Immature natural killer cell (primary cell): ENCODE measurements at regions not wholly inside any gene's neighbourhood (a gene's known extent, or its start where the extent isn't known, plus 50 kb on each side); places are given as distances from the start of the nearest gene placed in this dataset.

ENCODE experiments used
- DNase-seq, 3 donors: peaks; one replicate each; pipeline ENCODE4 v3.0.0; 2022; ENCODE audit warnings: mixed read lengths in 1 of 3
- H3K27ac Mint-ChIP-seq, 6 donors: one replicate each; pipeline ENCODE4 v1.8.0; 2020; ENCODE audit warnings: mixed read lengths in 6 of 6, mild to moderate bottlenecking in 5 of 6, inconsistent platforms in 4 of 6, moderate library complexity in 3 of 6
- H3K27me3 Mint-ChIP-seq, 3 donors: one replicate each; pipeline ENCODE4 v1.8.0; 2020 to 2021; ENCODE audit warnings: low read depth in 3 of 3, mild to moderate bottlenecking in 3 of 3, mixed read lengths in 3 of 3, moderate library complexity in 3 of 3, inconsistent platforms in 1 of 3
- H3K36me3 Mint-ChIP-seq, 3 donors: one replicate each; pipeline ENCODE4 v1.8.0; 2020; ENCODE audit warnings: mixed read lengths in 3 of 3, inconsistent platforms in 2 of 3, mild to moderate bottlenecking in 2 of 3
- H3K4me1 Mint-ChIP-seq, 2 donors: one replicate each; pipeline ENCODE4 v1.8.0; 2020; ENCODE audit warnings: inconsistent platforms in 2 of 2, mild to moderate bottlenecking in 2 of 2, mixed read lengths in 2 of 2, moderate library complexity in 1 of 2
- H3K4me3 Mint-ChIP-seq, 5 donors: one replicate each; pipeline ENCODE4 v1.8.0; 2020; ENCODE audit warnings: mild to moderate bottlenecking in 5 of 5, mixed read lengths in 5 of 5, inconsistent platforms in 3 of 5, moderate library complexity in 3 of 5
- H3K9me3 Mint-ChIP-seq, 6 donors: one replicate each; pipeline ENCODE4 v1.8.0; 2020; ENCODE audit warnings: mild to moderate bottlenecking in 6 of 6, mixed read lengths in 6 of 6, inconsistent platforms in 4 of 6, moderate library complexity in 3 of 6

- no peak for DNase-seq
- Mint-ChIP-seq H3K9me3 (peaks cover 1 to 42% (median 12%) of the 10 kb centered on the region in 6 donors), H3K36me3 (no peaks in the 10 kb centered on the region), H3K27ac (no peak overlapping the region), H3K4me1 (no peaks in the 10 kb centered on the region), H3K4me3 (no peak overlapping the region), H3K27me3 (no peaks in the 10 kb centered on the region)
Measured at GRCh38 chr10:53315709-53316108, 543.1 kb upstream of the MBL2 start.

GRCh38 chr10:53314876-53315275 is 542.3 kb upstream of the MBL2 start:
- no peak overlapping the region for H3K4me3 Mint-ChIP-seq
- DNase-seq, result no peak
- peaks cover 1 to 40% (median 10%) of the 10 kb centered on the region in 6 donors for H3K9me3 Mint-ChIP-seq
- H3K27ac Mint-ChIP-seq, result no peak overlapping the region
- H3K4me1 Mint-ChIP-seq, result no peaks in the 10 kb centered on the region
- H3K27me3 Mint-ChIP-seq, result no peaks in the 10 kb centered on the region
- no peaks in the 10 kb centered on the region for H3K36me3 Mint-ChIP-seq

- no peaks in the 10 kb centered on the region for H3K4me1 Mint-ChIP-seq
- H3K27me3 Mint-ChIP-seq, result peaks cover 0 to 2% (median 0%) of the 10 kb centered on the region in 3 donors
- no peak overlapping the region for H3K4me3 Mint-ChIP-seq
- peaks cover 5 to 32% (median 17%) of the 10 kb centered on the region in 6 donors for H3K9me3 Mint-ChIP-seq
- H3K36me3 Mint-ChIP-seq, result peaks cover 0 to 1% (median 0%) of the 10 kb centered on the region in 3 donors
- H3K27ac Mint-ChIP-seq, result no peak overlapping the region
- no peak for DNase-seq
Measured at GRCh38 chr10:53298443-53298842, 525.9 kb upstream of the MBL2 start.

- Mint-ChIP-seq H3K4me3 (no peak overlapping the region), H3K9me3 (peaks cover 3 to 41% (median 14%) of the 10 kb centered on the region in 6 donors), H3K27ac (no peak overlapping the region), H3K4me1 (no peaks in the 10 kb centered on the region), H3K27me3 (peaks cover 0 to 2% (median 0%) of the 10 kb centered on the region in 3 donors), H3K36me3 (no peaks in the 10 kb centered on the region)
- DNase-seq, result no peak
Measured at GRCh38 chr10:53284615-53285182, 512.1 kb upstream of the MBL2 start.

- H3K27me3 Mint-ChIP-seq, result peaks cover 0 to 4% (median 4%) of the 10 kb centered on the region in 3 donors
- DNase-seq, result no peak
- H3K4me1 Mint-ChIP-seq, result no peaks in the 10 kb centered on the region
- no peak overlapping the region for H3K4me3 Mint-ChIP-seq
- H3K27ac Mint-ChIP-seq, result no peak overlapping the region
- peaks cover 15 to 76% (median 33%) of the 10 kb centered on the region in 6 donors for H3K9me3 Mint-ChIP-seq
- H3K36me3 Mint-ChIP-seq, result peaks cover 0 to 2% (median 0%) of the 10 kb centered on the region in 3 donors
Measured at GRCh38 chr10:53276797-53277196, 504.2 kb upstream of the MBL2 start.

- Mint-ChIP-seq H3K36me3 (peaks cover 0 to 2% (median 0%) of the 10 kb centered on the region in 3 donors), H3K27me3 (peaks cover 0 to 4% (median 0%) of the 10 kb centered on the region in 3 donors), H3K4me3 (no peak overlapping the region), H3K27ac (no peak overlapping the region), H3K9me3 (peaks cover 10 to 68% (median 37%) of the 10 kb centered on the region in 6 donors), H3K4me1 (no peaks in the 10 kb centered on the region)
- DNase-seq, result no peak
Measured at GRCh38 chr10:53269482-53269881, 496.9 kb upstream of the MBL2 start.

- H3K27ac Mint-ChIP-seq, result no peak overlapping the region
- H3K9me3 Mint-ChIP-seq, result peaks cover 0 to 54% (median 12%) of the 10 kb centered on the region in 6 donors
- no peaks in the 10 kb centered on the region for H3K27me3 Mint-ChIP-seq
- H3K4me1 Mint-ChIP-seq, result no peaks in the 10 kb centered on the region
- H3K36me3 Mint-ChIP-seq, result peaks cover 0 to 4% (median 0%) of the 10 kb centered on the region in 3 donors
- H3K4me3 Mint-ChIP-seq, result no peak overlapping the region
- DNase-seq, result no peak
Measured at GRCh38 chr10:53260213-53260612, 487.6 kb upstream of the MBL2 start.

GRCh38 chr10:53256623-53257022 is 484.0 kb upstream of the MBL2 start:
- peaks cover 0 to 4% (median 0%) of the 10 kb centered on the region in 3 donors for H3K36me3 Mint-ChIP-seq
- no peaks in the 10 kb centered on the region for H3K27me3 Mint-ChIP-seq
- no peaks in the 10 kb centered on the region for H3K4me1 Mint-ChIP-seq
- no peak for DNase-seq
- H3K9me3 Mint-ChIP-seq, result peaks cover 10 to 57% (median 16%) of the 10 kb centered on the region in 6 donors
- H3K4me3 Mint-ChIP-seq, result no peak overlapping the region
- H3K27ac Mint-ChIP-seq, result no peak overlapping the region

- no peak overlapping the region for H3K4me3 Mint-ChIP-seq
- no peaks in the 10 kb centered on the region for H3K4me1 Mint-ChIP-seq
- H3K9me3 Mint-ChIP-seq, result peaks cover 10 to 49% (median 22%) of the 10 kb centered on the region in 6 donors
- H3K36me3 Mint-ChIP-seq, result peaks cover 0 to 4% (median 0%) of the 10 kb centered on the region in 3 donors
- no peak for DNase-seq
- no peaks in the 10 kb centered on the region for H3K27me3 Mint-ChIP-seq
- H3K27ac Mint-ChIP-seq, result no peak overlapping the region
Measured at GRCh38 chr10:53255661-53256205, 483.1 kb upstream of the MBL2 start.

GRCh38 chr10:53253221-53253620 is 480.6 kb upstream of the MBL2 start:
- Mint-ChIP-seq H3K4me1 (no peaks in the 10 kb centered on the region), H3K27me3 (peaks cover 0 to 2% (median 0%) of the 10 kb centered on the region in 3 donors), H3K9me3 (peaks cover 8 to 55% (median 22%) of the 10 kb centered on the region in 6 donors), H3K27ac (no peak overlapping the region), H3K36me3 (no peaks in the 10 kb centered on the region), H3K4me3 (no peak overlapping the region)
- no peak for DNase-seq

- no peaks in the 10 kb centered on the region for H3K4me1 Mint-ChIP-seq
- no peak overlapping the region for H3K27ac Mint-ChIP-seq
- no peaks in the 10 kb centered on the region for H3K36me3 Mint-ChIP-seq
Measured at GRCh38 chr10:53239873-53240272, 467.3 kb upstream of the MBL2 start.

GRCh38 chr10:53236941-53237340 is 464.4 kb upstream of the MBL2 start:
- Mint-ChIP-seq H3K9me3 (peaks cover 0 to 37% (median 23%) of the 10 kb centered on the region in 6 donors), H3K4me3 (no peak overlapping the region), H3K27me3 (peaks cover 0 to 2% (median 0%) of the 10 kb centered on the region in 3 donors), H3K27ac (no peak overlapping the region), H3K36me3 (no peaks in the 10 kb centered on the region), H3K4me1 (no peaks in the 10 kb centered on the region)
- DNase-seq, result no peak

More at GRCh38 chr10:53239873-53240272, 467.3 kb upstream of the MBL2 start:
- no peak for DNase-seq
- Mint-ChIP-seq H3K9me3 (peaks cover 0 to 38% (median 17%) of the 10 kb centered on the region in 6 donors), H3K27me3 (peaks cover 0 to 2% (median 2%) of the 10 kb centered on the region in 3 donors), H3K4me3 (no peak overlapping the region)

- no peaks in the 10 kb centered on the region for H3K4me1 Mint-ChIP-seq
- no peaks in the 10 kb centered on the region for H3K36me3 Mint-ChIP-seq
- H3K9me3 Mint-ChIP-seq, result peaks cover under 1 to 28% (median 13%) of the 10 kb centered on the region in 6 donors
- H3K4me3 Mint-ChIP-seq, result no peak overlapping the region
- no peaks in the 10 kb centered on the region for H3K27me3 Mint-ChIP-seq
- H3K27ac Mint-ChIP-seq, result no peak overlapping the region
- DNase-seq, result no peak
Measured at GRCh38 chr10:53233749-53234148, 461.2 kb upstream of the MBL2 start.

GRCh38 chr10:53230651-53231050 is 458.1 kb upstream of the MBL2 start:
- Mint-ChIP-seq H3K9me3 (peaks cover 13 to 40% (median 21%) of the 10 kb centered on the region in 6 donors), H3K4me3 (no peak overlapping the region)

More at GRCh38 chr10:53230651-53231050, 458.1 kb upstream of the MBL2 start:
- Mint-ChIP-seq H3K27ac (no peak overlapping the region), H3K4me1 (no peaks in the 10 kb centered on the region), H3K36me3 (no peaks in the 10 kb centered on the region), H3K27me3 (no peaks in the 10 kb centered on the region)
- no peak for DNase-seq
